ENCODE measurements at regions not wholly inside any gene's neighbourhood (a gene's known extent, or its start where the extent isn't known, plus 50 kb on each side); places are given as distances from the start of the nearest gene placed in this dataset.

DNA sequence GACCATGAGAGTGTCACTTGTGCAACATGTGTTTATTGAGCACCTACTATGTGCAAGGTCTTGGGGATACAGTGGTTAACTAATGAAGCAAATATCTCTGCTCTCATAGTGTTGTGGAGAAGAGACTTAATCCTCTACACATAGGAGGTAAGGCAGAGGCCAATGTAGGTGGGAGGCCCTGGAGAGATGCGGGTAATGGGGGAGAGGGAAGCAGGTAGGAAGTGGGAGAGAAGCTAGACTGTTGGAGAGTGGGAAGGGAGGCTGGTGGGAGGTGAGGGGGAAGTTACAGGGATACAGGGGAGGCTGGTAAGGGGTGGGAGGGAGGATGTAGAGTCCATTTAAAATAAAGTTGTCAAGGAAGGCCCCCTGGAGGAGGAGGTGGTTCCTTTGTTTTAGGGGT is 240.0 kb downstream of the MIAT start:
- TF ChIP-seq, protein P1, sequence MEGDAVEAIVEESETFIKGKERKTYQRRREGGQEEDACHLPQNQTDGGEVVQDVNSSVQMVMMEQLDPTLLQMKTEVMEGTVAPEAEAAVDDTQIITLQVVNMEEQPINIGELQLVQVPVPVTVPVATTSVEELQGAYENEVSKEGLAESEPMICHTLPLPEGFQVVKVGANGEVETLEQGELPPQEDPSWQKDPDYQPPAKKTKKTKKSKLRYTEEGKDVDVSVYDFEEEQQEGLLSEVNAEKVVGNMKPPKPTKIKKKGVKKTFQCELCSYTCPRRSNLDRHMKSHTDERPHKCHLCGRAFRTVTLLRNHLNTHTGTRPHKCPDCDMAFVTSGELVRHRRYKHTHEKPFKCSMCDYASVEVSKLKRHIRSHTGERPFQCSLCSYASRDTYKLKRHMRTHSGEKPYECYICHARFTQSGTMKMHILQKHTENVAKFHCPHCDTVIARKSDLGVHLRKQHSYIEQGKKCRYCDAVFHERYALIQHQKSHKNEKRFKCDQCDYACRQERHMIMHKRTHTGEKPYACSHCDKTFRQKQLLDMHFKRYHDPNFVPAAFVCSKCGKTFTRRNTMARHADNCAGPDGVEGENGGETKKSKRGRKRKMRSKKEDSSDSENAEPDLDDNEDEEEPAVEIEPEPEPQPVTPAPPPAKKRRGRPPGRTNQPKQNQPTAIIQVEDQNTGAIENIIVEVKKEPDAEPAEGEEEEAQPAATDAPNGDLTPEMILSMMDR (IDR thresholded peaks at IDR 0.05) = no peak
- no peak for TF ChIP-seq POLR2A (IDR thresholded peaks at IDR 0.05)

All from stomach (tissue), 4 donors.